Body of pancreas (tissue), 4 donors: ENCODE measurements at regions not wholly inside any gene's neighbourhood (a gene's known extent, or its start where the extent isn't known, plus 50 kb on each side); places are given as distances from the start of the nearest gene placed in this dataset.

Experiments used
- ATAC-seq: fragments of 150-250 bp; one replicate; pipeline ENCODE4 v1.9.1; 2016
- DNase-seq, 4 donors: peaks; one replicate each; pipeline ENCODE4 v3.0.0-alpha.2; 2019
- H3K27ac ChIP-seq, 4 donors: fragments of 200-600 bp; sonication (generic); 1 replicate in 3 of 4; 2 replicates in 1 of 4; pipeline versions ENCODE4 v1.5.1 to v1.6.1; 2016 to 2019; ENCODE audit warnings: mild to moderate bottlenecking in 1 of 4, mixed read lengths in 1 of 4, moderate library complexity in 1 of 4
- H3K27me3 ChIP-seq, 2 donors: fragments of 200-600 bp; sonication (generic); one replicate each; pipeline ENCODE4 v1.6.0; 2016; ENCODE audit warnings: mild to moderate bottlenecking in 1 of 2
- H3K36me3 ChIP-seq, 2 donors: fragments of 200-600 bp; sonication (generic); replicated peaks in 1 of 2; 2 replicates each; pipeline ENCODE4 v1.5.1; 2016; ENCODE audit warnings: low read depth in 2 of 2; ENCODE audit not compliant: insufficient read depth in 1 of 2
- H3K4me1 ChIP-seq: fragments of 200-600 bp; sonication (generic); one replicate; pipeline ENCODE4 v1.6.0; 2016
- H3K4me3 ChIP-seq, 2 donors: fragments of 200-600 bp; sonication (generic); 1 replicate in 1 of 2; 2 replicates in 1 of 2; pipeline ENCODE4 v1.5.1; 2016 to 2019
- H3K9me3 ChIP-seq, 3 donors: fragments of 200-600 bp; sonication (generic); 1 replicate in 2 of 3; 2 replicates in 1 of 3; pipeline ENCODE4 v1.5.1; 2016
- CTCF ChIP-seq, 7 experiments: fragments of 450-650 bp in 4 of 7; fragments of 200-600 bp in 3 of 7; sonication (generic) in 3 of 7; IDR thresholded peaks; one replicate each; pipeline ENCODE4 v1.5.1; 2016 to 2019; ENCODE audit warnings: antibody characterized with exemption in 7 of 7
- POLR2A ChIP-seq, 3 donors: fragments of 450-650 bp; IDR thresholded peaks; one replicate each; pipeline ENCODE4 v1.6.1; 2016; ENCODE audit warnings: antibody characterized with exemption in 3 of 3, mild to moderate bottlenecking in 2 of 3
- WGBS, 2 donors: methylation state at CpG; one replicate each; pipeline ENCODE4 v1.1.5; 2017; 5-methylcytosine and 5-hydroxymethylcytosine counted together
- intact Hi-C: fragments of 100-400 bp; cut with DNase I; formaldehyde crosslinking; loops from one replicate; pipeline ENCODE4 v1.15.1; 2023

DNA sequence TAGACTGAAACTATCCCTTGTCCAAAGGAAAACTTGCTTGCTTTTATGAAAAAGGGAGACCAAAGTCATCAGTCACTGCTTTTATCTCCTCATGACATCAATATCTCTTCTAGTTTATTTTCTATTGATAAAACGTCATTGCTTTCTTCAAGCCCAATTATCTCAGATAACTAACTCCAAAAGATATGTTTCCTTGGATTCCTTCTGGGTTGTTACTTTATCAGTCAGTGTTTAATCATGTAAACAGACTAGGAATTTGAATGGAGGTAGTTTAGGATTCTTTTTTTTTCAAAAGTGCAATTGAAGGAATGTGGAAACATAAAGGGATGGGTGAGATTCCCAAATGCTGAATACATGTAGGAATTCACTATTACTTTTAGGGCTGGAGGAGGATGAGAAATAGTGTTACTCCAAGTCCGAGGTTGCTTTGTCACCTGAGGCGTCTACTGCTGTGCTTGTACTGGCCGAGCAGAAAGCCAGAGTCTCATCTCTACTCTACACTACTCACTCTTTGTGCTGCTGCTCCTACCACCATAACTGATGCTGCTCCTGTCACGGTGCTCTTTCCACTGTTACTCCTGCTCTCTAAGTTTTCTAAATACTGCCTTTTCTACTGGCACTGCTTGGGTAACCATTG lies 1697.1 kb upstream of the NUDT12 start:
- DNase-seq (no peak), ATAC-seq (no peak)
- TF ChIP-seq CTCF (IDR thresholded peaks at IDR 0.05) (no peak), POLR2A (IDR thresholded peaks at IDR 0.05) (no peak)
- intact Hi-C loops = no loop called here
- 21 to 24% methylated on average over 5 of the region's 5 CpGs for WGBS, 2 donors
- Histone ChIP-seq H3K4me3 (no peak overlapping the region), H3K9me3 (no peaks in the 10 kb centered on the region), H3K27me3 (no peaks in the 10 kb centered on the region), H3K27ac (no peak overlapping the region), H3K36me3 (no peaks in the 10 kb centered on the region), H3K4me1 (no peaks in the 10 kb centered on the region)

DNA sequence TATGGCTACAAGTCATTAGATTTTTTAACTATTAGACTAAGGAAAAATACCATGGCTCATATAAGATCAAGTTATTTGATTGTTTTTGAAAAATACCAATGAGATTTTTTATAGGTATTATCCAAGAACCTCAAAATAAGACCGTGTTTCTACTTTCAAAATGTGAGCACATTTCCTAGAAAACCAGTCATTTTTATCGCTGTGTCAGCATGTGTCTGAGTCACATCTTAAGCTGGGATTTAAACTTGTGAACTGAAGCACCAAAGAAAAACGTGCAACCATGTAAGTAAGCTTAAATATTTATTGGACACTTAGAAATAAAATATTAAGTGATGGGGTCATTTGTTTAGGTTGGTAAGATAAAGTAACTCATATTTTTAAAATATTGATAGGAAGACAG lies 1676.0 kb upstream of the NUDT12 start:
- DNase-seq (no peak), ATAC-seq (no peak)
- H3K4me3 ChIP-seq = no peak overlapping the region
- H3K36me3 ChIP-seq = no peaks in the 10 kb centered on the region
- WGBS, 2 donors = 50 to 54% methylated on average over 3 of the region's 3 CpGs
- TF ChIP-seq POLR2A (IDR thresholded peaks at IDR 0.05) = no peak
- no peak for TF ChIP-seq CTCF (IDR thresholded peaks at IDR 0.05)
- no peaks in the 10 kb centered on the region for H3K4me1 ChIP-seq
- H3K27ac ChIP-seq = no peak overlapping the region
- no peaks in the 10 kb centered on the region for H3K27me3 ChIP-seq
- H3K9me3 ChIP-seq = no peaks in the 10 kb centered on the region
- intact Hi-C loops = no loop called here

DNA sequence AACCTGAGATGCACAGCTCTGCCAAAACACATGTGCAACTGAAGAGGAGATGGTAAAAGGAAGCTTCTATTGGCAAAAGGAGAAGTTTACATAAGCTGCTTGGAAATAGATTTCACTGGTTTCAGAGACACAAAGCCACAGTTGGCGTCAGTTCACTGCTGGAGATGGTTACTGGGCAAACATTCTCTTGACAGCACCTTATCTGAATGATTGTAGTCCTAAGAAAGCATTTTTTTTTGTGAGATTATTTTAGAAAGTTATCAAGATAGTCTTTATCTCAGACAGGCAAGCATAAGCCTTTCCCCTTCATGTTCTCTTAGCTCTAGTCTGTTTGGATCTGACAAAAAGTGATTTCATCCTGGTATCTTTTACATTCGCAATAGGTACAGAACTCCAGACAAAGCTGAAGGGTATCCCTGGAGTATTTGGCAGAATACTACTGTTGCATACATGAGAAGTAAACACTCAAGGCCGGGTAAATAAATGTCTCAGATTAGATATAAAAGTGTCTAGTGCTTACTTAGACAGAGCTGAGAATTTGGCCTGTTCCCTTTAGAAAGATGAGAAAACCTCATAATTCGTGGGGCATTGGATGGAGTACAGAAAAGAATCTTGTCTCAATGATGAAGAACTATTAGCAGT lies 1668.0 kb upstream of the NUDT12 start:
- Histone ChIP-seq H3K27me3 (no peaks in the 10 kb centered on the region), H3K27ac (no peak overlapping the region), H3K36me3 (no peaks in the 10 kb centered on the region), H3K4me3 (no peak overlapping the region), H3K4me1 (no peaks in the 10 kb centered on the region), H3K9me3 (no peaks in the 10 kb centered on the region)
- 21% methylated on average over 4 of the region's 4 CpGs for WGBS, 2 donors
- intact Hi-C loops = no loop called here
- DNase-seq = no peak
- no peak for ATAC-seq
- TF ChIP-seq POLR2A (IDR thresholded peaks at IDR 0.05) (no peak), CTCF (IDR thresholded peaks at IDR 0.05) (no peak)

DNA sequence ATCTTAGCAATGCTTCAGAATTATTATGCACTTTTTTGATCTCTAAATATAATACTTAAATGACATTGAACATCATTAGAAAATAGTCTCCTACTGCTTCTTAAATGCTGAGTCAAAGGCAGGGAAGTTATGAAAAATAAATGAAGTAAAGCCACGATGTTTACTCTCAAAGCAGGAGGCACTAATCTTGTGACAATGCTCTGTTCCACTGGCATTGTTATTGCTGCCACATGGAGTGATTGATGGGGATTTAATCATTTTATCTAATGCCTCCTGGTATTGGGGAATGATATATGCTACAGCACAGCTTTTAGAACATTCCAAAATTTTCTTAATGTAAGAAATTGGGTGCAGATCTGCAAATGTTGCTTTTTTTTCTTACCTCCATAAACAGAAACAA lies 1655.4 kb upstream of the NUDT12 start:
- Histone ChIP-seq H3K4me3 (no peak overlapping the region), H3K36me3 (no peaks in the 10 kb centered on the region), H3K27me3 (no peaks in the 10 kb centered on the region), H3K9me3 (no peaks in the 10 kb centered on the region), H3K4me1 (no peaks in the 10 kb centered on the region), H3K27ac (no peak overlapping the region)
- no peak for DNase-seq
- intact Hi-C loops = no loop called here
- 5 to 7% methylated on average over 1 of the region's 1 CpG for WGBS, 2 donors
- no peak for TF ChIP-seq CTCF (IDR thresholded peaks at IDR 0.05)
- no peak for TF ChIP-seq POLR2A (IDR thresholded peaks at IDR 0.05)
- no peak for ATAC-seq

DNA sequence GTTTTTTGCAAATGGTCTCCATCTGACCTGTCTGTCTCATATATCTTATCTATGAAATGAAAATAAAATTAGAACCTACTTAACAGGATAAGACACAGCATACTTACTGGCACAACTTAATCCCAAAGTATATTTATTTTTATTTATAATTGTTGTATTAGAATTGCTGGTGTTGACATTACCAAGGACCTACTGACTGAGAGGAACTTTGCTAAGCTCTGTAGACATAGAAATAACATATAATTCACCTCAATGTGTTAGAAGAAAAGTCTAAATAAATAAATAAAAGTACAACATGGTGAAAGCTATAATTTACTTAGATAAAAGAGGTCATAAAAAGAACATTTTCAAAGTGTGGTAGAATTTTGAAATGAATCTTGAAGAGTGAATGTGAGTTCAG lies 1650.5 kb upstream of the NUDT12 start:
- Histone ChIP-seq H3K36me3 (no peaks in the 10 kb centered on the region), H3K4me3 (no peak overlapping the region), H3K9me3 (no peaks in the 10 kb centered on the region), H3K27ac (no peak overlapping the region), H3K4me1 (no peaks in the 10 kb centered on the region), H3K27me3 (no peaks in the 10 kb centered on the region)
- no peak for TF ChIP-seq POLR2A (IDR thresholded peaks at IDR 0.05)
- no peak for TF ChIP-seq CTCF (IDR thresholded peaks at IDR 0.05)
- intact Hi-C loops = no loop called here
- ATAC-seq (no peak), DNase-seq (no peak)
